GM19043 (cell line): ENCODE measurements at regions not wholly inside any gene's neighbourhood (a gene's known extent, or its start where the extent isn't known, plus 50 kb on each side); places are given as distances from the start of the nearest gene placed in this dataset.

ENCODE experiments used
- ATAC-seq: cut with Tn5 transposase; IDR thresholded peaks from one replicate; pipeline ENCODE4 v1.9.1; 2021; ENCODE audit warnings: low read depth; ENCODE audit not compliant: unreplicated experiment

DNA sequence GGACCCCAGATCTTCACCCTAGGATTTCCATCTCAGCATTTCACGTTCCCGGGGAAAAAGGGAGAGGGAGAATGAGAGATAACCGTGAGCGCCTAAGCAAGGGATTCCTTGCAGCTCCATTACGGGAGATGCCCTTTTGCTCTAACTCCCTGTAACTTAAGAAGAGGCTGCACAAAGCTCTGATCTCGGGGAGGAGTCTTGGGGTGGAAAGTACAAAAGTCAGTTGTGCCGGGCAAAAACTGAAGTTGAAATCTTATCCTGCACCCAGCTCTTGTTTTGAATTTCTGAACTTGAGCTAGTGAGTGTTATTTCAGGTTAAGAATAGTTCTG is 256.4 kb upstream of the SOX21 start:
- no peak for ATAC-seq

DNA sequence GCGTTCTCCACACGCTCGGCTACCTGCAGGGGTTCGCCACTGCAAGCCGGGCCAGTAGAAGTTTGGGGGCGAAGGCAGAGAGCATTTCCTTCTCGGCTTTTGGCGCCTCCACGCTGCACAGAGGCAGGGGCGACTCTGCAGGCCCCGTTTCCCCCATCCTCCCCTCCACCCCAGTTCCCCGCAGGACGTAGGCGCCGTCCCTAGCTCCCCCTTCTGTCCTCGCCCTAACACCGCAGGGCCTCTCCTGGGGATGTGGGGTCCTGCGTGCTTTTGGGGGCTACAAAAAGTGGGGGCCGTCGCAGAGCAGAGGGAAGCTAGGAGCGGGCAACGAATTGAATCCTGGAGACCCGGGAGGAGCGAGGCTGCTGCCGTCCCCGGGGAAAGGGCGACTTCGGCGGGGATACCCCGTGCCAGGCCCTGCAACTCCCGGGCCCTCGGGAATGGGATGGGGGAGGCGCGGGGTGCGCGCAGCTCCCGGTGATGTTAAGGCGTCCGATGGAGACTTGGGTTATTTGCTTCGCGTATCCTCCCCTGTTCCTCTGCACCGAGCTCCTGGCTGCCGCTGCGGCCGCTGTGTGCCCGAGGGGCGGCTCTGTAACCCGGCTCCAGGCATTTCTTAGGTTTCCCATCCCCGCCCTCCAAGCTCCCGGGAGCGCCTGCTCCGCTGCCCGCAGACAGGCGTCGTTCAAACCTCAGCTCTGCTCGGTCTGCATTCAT is 255.9 kb upstream of the SOX21 start:
- ATAC-seq: no peak

DNA sequence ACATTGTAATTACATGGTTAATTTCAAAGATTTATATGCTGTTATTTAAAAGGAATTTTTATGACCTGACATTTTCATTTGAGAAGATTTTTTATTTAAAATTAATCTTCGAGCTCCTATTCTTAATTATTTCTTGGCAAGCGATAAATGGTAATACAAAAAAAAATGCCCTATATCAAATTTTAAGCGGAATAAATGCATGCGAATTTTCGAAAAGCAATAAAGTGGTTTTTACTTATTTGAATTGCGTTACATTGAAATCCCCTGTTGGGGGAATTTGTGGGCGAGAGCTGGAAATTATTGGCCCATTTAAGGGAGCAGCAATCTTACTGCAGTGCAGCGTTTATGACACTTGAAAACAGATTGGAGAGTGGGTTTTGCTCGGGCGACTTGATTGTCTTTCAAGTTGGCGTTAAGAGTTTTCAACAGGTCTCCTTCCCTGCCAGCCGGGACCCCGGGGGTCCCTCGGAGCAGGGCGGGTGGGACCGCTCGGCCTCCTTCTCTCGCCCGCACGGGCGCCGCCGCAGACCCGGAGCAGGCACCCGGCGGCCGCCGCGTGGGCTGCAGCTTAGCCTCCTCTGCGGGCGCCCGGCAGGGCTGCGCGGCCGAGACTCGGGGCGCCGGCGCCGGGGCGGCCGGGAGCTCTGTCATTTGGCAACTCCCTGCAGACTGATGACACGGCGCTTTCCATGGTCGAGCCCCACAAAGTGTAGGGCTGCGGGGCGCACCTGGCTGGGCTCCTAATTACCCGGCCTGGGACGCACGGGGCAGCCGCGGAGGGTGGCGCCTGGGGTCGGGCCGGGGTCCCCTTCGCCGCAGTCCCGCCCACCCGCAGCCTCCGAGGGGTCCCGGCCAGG is 255.1 kb upstream of the SOX21 start:
- ATAC-seq: peak; percentile 50

DNA sequence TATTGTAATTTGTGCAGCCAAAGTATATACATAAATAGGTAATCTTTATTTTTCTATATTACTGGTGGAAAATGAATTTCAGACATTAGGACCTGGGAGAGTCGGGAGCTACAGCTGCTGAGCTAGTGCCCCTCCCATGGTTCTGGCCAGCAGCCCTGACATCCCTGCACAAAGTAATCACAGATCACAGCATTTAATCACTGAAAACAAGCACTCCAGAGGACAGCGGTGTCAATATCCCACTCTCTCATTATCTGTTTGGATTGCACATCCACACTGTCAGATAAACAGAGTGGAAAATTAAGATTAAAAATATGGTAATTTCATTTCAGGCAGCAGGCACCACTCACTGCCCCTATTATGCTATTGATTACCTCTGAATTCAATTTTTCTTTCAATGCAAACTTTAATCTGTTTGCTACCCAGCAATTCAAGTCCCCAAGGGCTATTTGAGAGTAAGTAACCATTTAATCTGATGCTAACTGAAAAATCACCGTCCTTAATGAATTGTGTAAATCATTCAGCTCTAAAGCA is 254.1 kb upstream of the SOX21 start:
- ATAC-seq: no peak

DNA sequence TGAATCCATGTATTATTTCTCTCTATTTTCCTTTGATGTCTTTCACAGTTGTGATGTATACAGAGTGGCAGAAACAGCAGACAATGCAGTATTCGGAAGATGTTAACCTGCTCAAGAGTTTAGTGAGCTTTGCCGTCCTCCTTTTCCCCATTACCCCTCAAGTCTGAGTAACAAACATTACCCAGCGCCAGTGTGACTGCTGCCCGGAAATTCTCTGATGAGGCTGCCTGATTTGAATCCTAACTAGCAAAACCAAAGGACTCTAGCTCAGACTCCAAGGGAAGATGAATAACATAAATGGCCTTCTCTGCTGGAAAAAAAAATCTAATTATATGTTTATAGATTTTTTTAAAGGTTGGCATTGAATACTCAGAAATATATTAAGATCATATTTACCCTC is 247.3 kb upstream of the SOX21 start:
- no peak for ATAC-seq

DNA sequence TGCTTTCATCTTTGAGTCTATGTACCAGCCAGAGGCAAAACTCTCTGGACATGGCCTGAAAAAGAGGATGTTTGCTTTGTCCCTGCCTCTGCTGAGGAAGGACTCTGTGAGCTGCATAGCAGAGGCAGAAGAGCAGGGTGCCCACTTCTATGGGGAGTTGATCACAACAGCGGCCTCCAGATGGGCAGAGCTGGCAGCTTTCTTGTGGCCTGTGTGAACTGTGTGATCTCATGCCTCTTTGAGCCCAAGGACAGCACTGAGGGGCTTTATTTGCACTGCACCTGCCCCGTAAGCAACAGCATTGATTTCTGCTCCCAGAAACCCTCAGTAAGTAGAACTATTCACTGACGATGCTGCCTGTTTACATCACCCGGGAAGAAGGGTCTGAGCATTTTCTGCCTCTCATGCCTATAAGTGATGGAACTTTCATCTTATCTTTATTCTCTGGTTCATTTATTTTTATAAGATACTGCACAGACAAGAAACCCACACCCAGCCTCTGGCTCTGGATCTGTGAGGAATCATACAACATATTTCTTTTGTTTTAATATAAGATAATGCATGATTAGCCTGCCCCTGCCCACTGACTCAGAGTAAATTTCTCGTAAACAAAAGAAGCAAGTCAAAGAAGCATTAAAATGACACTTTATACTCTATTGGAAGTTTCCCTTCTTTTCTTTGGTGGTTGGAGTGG is 244.2 kb upstream of the SOX21 start:
- ATAC-seq: no peak

DNA sequence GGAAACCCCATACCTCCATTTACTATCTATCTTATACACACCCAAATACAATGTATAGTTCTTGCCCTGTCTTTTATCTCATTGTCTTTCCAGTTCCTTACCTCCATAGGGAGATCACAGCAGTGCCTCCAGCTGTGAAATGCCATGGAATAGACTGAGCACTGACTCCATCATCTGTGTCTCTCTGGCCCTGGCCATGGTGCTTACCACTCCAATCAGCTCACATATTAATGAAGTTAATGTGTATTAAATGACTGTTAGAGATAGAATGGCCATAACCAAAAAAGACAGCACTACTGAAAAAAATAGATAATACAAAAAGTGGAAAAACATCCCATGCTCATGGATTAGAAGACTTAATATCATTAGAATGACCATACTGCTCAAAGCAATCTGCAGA is 240.4 kb upstream of the SOX21 start:
- ATAC-seq: no peak

DNA sequence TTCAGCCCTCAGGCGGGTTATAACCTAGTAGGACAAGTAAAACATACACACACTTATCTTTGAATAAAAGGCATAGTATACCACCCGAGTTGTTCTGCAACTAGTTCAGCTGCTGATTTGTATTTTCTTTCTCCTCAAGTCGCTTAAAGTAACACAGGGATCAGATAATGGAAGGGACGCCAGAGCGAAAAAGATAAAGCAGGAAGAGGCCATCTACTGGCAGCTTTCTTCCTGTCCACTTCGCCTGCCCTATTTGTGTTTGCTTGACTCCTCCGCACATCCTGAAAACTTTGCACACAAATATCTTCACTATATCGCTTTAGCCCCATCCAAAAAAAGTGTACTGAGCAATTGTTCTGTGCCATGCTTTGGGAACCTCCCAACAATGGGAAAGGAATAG is 238.0 kb upstream of the SOX21 start:
- no peak for ATAC-seq

DNA sequence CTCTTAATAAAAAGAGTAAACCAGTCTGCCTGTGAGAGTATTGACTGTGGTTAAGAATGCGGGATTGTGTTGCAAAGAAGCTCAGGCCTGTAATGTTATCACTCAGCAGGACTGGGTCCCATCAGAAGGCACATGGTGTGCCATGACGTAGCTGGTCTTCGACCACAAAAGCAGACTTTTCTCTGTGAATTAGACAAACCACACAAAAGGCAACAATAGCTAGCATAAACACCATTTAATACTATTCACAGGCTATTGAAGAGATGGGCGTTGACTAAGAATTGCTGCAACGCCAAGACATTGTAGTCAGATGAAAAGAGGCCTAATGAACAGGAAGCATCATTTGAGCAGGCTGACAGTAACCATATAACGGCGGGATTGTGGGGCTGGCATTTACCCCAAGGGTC is 235.6 kb upstream of the SOX21 start:
- ATAC-seq: no peak

DNA sequence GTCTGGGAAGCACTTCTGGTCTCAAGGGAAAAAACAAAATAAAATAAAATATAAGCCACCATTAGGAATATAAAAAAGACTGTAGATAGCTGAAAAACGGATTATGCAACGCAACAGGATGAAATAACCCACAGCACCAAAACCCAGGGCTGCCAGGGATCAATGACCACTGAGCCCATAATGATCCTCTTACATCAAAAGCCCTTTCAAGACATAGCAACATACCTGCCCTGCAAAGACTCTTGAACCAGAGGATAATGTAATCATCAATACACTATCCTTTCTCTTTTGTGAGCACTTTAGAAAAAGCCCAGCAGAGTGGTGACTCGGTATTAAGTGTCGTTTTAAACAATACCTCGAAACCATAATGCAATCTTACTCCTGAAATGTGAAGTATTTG is 235.0 kb upstream of the SOX21 start:
- ATAC-seq: no peak

DNA sequence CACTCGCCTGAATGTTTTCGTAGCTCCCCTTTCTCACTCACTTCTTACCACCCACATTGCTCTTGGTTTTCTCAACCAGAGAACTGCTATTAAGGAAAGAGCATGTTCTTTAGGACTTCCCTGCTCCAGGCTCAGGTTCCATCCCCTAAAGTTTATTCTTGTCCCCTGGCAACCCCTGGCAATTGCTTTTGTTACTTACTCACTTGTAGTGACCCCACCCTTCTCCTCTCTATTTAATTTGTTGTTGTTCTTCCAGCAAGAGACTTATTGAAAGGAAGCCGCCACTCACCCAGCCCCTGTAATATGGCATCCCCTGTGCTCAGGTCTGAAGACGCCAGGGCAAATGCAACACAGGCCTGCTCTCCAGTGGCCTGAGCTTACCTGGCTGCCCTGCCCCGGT is 233.7 kb upstream of the SOX21 start:
- no peak for ATAC-seq

DNA sequence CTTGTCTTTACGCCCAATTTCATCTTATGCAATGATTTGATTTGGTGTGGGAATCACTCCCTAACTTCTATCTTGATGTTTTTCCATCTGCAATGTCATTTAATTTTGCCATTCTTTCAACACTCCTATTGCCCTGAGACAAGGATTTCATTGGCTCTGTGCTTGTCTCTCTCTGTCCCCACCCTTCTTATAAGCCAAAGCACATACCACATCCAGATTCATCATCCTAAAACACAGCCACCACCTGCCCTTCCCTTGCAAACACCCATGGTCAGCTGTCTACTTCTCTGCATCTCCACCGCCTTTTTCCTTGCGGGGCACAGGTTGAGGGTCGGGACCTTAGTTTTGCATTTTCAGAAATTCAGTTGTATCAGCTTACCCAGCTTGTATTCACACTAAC is 225.8 kb upstream of the SOX21 start:
- no peak for ATAC-seq

DNA sequence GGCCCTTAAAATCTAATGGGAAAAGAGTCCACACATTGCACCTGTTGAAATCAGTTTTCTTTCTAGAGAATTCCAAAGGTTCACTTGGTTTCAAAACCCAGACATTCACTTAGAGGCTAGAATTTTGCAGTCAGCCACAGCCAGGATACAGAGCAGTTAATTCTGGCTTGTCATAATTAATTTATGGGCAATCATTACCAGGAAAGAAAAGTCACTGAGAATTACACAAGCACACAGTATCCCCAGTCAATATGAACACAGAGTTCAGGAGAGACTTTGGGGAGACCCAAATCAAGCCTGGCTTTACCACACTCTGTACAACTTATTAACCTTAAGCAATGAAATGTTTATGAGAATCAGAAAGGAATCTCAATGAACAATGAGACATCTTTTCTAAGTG is 224.3 kb upstream of the SOX21 start:
- ATAC-seq: no peak

DNA sequence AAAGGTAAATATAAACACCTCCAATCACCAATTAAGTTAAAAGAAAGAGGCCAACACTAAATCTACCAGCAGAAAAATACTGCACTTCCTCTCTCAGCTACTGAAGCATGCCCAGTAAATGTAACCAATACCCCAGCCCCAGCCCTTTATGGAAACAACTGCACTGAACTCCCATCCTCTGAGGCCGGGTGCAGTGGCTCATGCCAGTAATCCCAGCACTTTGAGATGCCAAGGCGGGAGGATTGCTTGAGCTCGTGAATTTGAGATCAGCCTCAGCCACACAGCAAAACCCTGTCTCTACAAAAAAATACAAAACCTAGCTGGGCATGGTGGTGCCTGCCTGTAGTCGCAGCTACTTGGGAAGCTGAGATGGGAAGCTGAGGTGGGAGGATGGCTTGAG is 221.6 kb upstream of the SOX21 start:
- no peak for ATAC-seq

DNA sequence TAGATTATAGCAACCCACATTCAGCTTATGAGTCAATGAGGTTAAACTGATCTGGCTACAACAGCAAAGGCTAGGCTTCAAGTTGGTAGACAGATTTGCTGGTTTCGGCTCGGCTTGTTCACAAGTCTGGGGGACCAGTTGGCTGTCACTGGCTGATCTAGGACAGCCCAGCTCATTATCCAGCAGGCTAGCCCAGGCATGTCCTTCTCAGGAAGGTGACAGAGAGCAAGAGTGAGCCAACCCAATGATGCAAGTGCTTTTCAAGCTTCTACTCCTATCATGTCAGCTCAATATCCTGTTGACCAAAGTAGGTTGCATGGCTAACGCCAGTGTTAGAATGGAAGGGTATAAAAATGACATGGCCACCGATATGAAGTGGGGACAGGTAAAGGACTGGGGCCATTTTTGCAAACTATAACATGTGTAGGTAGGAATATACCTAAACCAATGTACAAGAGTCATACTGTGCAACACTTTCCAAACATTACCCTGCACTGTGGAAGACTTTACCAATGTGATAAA is 220.9 kb upstream of the SOX21 start:
- no peak for ATAC-seq

DNA sequence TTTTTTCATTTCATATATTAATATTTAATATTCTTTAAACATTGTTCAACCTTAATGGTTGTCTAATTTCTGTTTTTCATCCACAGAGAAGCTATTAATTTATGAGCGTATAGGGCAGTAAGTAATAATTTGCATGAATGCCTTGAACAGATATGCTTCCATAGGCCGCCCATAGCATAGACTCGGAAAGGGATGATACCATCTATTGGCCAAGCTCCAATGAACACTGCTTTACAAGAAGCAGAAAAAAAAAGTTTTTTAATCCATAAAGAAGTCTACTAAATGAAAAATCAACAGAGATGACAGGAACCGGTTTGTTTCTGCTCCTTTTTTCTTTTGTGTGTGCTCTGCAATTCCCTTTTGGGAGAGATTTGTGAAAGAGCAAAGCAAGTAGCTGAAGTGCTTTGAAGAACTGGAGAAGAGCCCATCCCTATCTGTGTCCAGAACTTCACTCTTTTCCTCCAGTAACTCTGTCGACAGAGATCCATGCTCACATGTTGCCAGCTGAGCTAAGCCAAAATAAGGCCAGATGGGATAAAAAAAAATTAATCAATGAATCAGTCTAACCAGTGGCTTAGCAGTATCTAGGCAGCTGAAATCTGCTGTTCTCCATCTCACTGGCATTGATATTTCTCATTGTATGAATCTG is 215.9 kb upstream of the SOX21 start:
- ATAC-seq: no peak

DNA sequence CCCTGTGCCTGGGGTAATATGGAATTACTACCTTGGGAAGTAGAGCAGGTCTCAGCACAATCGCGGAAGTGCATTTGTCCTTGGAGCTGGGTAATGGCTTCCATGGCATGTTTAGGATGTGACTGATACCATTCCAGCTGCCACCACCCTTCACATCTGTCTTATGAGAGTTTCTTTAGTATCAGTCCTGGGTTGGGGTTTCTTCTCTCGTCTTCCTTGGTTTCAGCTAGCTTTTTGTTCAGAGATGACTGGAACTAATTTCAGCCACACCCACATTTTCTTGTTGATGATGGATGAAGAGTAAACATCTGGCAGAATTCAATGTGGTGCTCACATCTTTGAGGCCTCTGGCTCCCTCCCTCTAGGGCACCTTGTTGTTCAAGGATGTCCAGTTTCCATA is 212.9 kb upstream of the SOX21 start:
- no peak for ATAC-seq

DNA sequence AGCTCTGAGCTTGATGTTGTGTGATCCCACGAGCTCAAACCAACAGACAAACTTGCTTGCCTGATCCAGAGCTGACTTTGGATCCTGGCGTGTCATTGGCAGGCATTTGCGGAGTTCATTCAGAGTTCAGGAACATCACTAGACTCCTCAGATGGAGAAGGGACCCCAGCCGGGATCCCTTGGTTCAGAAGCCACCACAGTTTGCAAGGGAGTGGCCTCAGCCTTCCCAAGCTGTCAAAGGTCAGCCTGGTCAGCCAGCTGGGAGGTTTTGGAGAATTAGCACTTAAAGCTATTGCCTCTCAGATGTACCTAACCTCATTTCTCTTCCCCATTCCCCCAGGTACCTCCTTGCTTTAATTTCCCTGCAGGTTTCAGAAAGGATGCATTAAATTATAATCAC is 208.8 kb upstream of the SOX21 start:
- no peak for ATAC-seq

DNA sequence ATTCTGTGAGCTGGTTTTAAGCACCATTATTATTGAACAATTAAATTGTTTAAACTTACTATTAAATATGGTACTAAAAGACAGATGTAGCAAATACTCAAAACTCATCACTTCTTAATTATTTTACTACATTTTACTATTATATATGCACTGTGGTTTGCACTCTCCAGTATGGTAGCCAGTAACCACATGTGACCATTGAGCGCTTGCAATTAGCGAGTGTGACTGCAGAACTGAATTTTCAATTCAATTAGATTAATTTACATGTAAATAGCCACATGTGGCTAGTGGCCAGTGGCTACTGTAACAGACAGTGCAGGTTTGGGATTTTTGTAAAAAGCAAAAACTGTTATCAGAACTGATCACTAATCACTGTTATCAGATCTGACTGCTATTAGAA is 208.2 kb upstream of the SOX21 start:
- no peak for ATAC-seq

DNA sequence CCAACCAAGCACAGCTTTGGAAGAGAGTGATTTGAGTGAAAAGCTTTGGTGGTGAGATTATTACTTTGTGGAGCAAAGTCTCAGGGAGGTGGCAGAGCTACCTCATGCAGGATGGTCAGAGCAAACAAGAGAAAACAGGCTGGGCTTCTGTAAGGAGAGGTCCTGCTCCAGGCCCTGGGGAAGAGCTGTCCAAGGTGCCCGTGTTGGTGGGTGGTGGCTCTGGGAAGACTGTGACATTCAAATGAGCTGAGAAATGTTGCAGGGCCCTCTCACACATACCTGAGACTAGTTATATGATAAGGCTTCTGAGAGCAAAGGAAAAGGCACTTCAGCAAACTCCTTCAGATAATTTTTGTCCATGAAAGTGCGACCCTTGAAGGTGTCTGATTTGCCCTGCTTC is 205.5 kb upstream of the SOX21 start:
- ATAC-seq: no peak

DNA sequence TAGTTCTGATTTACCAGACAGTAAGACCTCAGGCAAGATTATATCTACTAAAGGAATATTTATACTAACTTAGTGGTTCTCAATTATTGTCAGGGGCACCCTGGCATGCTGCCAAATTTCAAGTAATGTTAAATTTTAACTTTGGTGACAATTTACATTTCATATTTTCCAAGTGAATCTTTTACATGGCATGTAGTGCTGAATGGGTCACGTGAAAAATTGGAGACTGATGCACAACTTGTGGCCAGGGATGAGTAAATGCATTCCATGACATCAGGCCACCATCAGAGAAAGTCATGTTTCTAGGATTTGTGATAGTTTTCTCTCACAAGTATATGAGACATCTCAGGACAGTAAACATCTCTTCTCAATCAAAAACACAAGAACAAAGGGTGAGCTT is 202.6 kb upstream of the SOX21 start:
- ATAC-seq: no peak
